ENCODE measurements at regions not wholly inside any gene's neighbourhood (a gene's known extent, or its start where the extent isn't known, plus 50 kb on each side); places are given as distances from the start of the nearest gene placed in this dataset.

- no peaks in the 10 kb centered on the region for H3K36me3 ChIP-seq (ENCODE audit: control insufficient read depth, insufficient read depth, low read length)
Observed at GRCh38 chr16:6835516-6835915, 497.1 kb upstream of the RBFOX1 start.

GRCh38 chr16:6828690-6829089 is 504.0 kb upstream of the RBFOX1 start:
- no peaks in the 10 kb centered on the region for H3K4me1 ChIP-seq (ENCODE audit: control insufficient read depth, extremely low read depth, insufficient read depth, low read length)
- no peaks in the 10 kb centered on the region for H3K79me2 ChIP-seq (ENCODE audit: control insufficient read depth, insufficient read depth, low read length)
- H3K9ac ChIP-seq (ENCODE audit: insufficient read depth, low read length), result no peak overlapping the region
- TF ChIP-seq CTCF (conservative IDR thresholded peaks at IDR 0.05 in 1 of 2, IDR thresholded peaks at IDR 0.05 in 1 of 2; ENCODE audit: low read depth in 1 of 2, low read length in 2 of 2), result no peak
- TF ChIP-seq EZH2 (IDR thresholded peaks at IDR 0.05; ENCODE audit: low read length, missing control alignments), result no peak
- no peak overlapping the region for H3K27ac ChIP-seq (ENCODE audit: insufficient read depth, low read length)
- no peak overlapping the region for H3K4me2 ChIP-seq (ENCODE audit: extremely low read depth, insufficient read depth, low read length)
- no peaks in the 10 kb centered on the region for H3K27me3 ChIP-seq (ENCODE audit: control insufficient read depth, insufficient read depth, low read length)
- H4K20me1 ChIP-seq (ENCODE audit: control insufficient read depth, extremely low read depth, insufficient read depth, low read length), result no peaks in the 10 kb centered on the region
- H2AFZ ChIP-seq (ENCODE audit: low read length), result no peak overlapping the region
- no peaks in the 10 kb centered on the region for H3K9me3 ChIP-seq (ENCODE audit: control insufficient read depth, insufficient read depth, low read depth, low read length)
- DNase-seq (ENCODE audit: low read depth in 2 of 2), result no peak
- no peaks in the 10 kb centered on the region for H3K36me3 ChIP-seq (ENCODE audit: control insufficient read depth, insufficient read depth, low read length)
- H3K4me3 ChIP-seq (replicated peaks in 1 of 4; ENCODE audit: control extremely low read depth in 1 of 4, insufficient read depth in 1 of 4, low read depth in 3 of 4, low read length in 4 of 4), result no peak overlapping the region

More at GRCh38 chr16:6835516-6835915, 497.1 kb upstream of the RBFOX1 start:
- Histone ChIP-seq H3K79me2 (ENCODE audit: control insufficient read depth, insufficient read depth, low read length) (no peaks in the 10 kb centered on the region), H3K4me1 (ENCODE audit: control insufficient read depth, extremely low read depth, insufficient read depth, low read length) (no peaks in the 10 kb centered on the region), H2AFZ (ENCODE audit: low read length) (no peak overlapping the region), H3K4me3 (replicated peaks in 1 of 4; ENCODE audit: control extremely low read depth in 1 of 4, insufficient read depth in 1 of 4, low read depth in 3 of 4, low read length in 4 of 4) (no peak overlapping the region), H3K9me3 (ENCODE audit: control insufficient read depth, insufficient read depth, low read depth, low read length) (no peaks in the 10 kb centered on the region), H3K27me3 (ENCODE audit: control insufficient read depth, insufficient read depth, low read length) (no peaks in the 10 kb centered on the region), H4K20me1 (ENCODE audit: control insufficient read depth, extremely low read depth, insufficient read depth, low read length) (no peaks in the 10 kb centered on the region), H3K4me2 (ENCODE audit: extremely low read depth, insufficient read depth, low read length) (no peak overlapping the region), H3K9ac (ENCODE audit: insufficient read depth, low read length) (no peak overlapping the region), H3K27ac (ENCODE audit: insufficient read depth, low read length) (no peak overlapping the region)
- no peak for DNase-seq (ENCODE audit: low read depth in 2 of 2)
- TF ChIP-seq CTCF (conservative IDR thresholded peaks at IDR 0.05 in 1 of 2, IDR thresholded peaks at IDR 0.05 in 1 of 2; ENCODE audit: low read depth in 1 of 2, low read length in 2 of 2), result no peak
- no peak for TF ChIP-seq EZH2 (IDR thresholded peaks at IDR 0.05; ENCODE audit: low read length, missing control alignments)

GRCh38 chr16:6827931-6828330 is 504.7 kb upstream of the RBFOX1 start:
- Histone ChIP-seq H3K4me2 (ENCODE audit: extremely low read depth, insufficient read depth, low read length) (no peak overlapping the region), H3K27ac (ENCODE audit: insufficient read depth, low read length) (no peak overlapping the region), H3K79me2 (ENCODE audit: control insufficient read depth, insufficient read depth, low read length) (no peaks in the 10 kb centered on the region), H4K20me1 (ENCODE audit: control insufficient read depth, extremely low read depth, insufficient read depth, low read length) (no peaks in the 10 kb centered on the region), H3K9ac (ENCODE audit: insufficient read depth, low read length) (no peak overlapping the region), H2AFZ (ENCODE audit: low read length) (no peak overlapping the region), H3K9me3 (ENCODE audit: control insufficient read depth, insufficient read depth, low read depth, low read length) (no peaks in the 10 kb centered on the region), H3K27me3 (ENCODE audit: control insufficient read depth, insufficient read depth, low read length) (no peaks in the 10 kb centered on the region), H3K4me3 (replicated peaks in 1 of 4; ENCODE audit: control extremely low read depth in 1 of 4, insufficient read depth in 1 of 4, low read depth in 3 of 4, low read length in 4 of 4) (no peak overlapping the region), H3K36me3 (ENCODE audit: control insufficient read depth, insufficient read depth, low read length) (no peaks in the 10 kb centered on the region), H3K4me1 (ENCODE audit: control insufficient read depth, extremely low read depth, insufficient read depth, low read length) (no peaks in the 10 kb centered on the region)
- no peak for TF ChIP-seq CTCF (conservative IDR thresholded peaks at IDR 0.05 in 1 of 2, IDR thresholded peaks at IDR 0.05 in 1 of 2; ENCODE audit: low read depth in 1 of 2, low read length in 2 of 2)
- TF ChIP-seq EZH2 (IDR thresholded peaks at IDR 0.05; ENCODE audit: low read length, missing control alignments), result no peak
- no peak for DNase-seq (ENCODE audit: low read depth in 2 of 2)

Measured in fibroblast of lung (primary cell).